Endothelial cell of hepatic sinusoid (primary cell): ENCODE measurements at regions not wholly inside any gene's neighbourhood (a gene's known extent, or its start where the extent isn't known, plus 50 kb on each side); places are given as distances from the start of the nearest gene placed in this dataset.
"Not testable (repeated sequence)": the region's sequence is repeated elsewhere in the genome, so short reads cannot be mapped to it uniquely, and the experiment has no call there.

Source experiments
- in situ Hi-C: cut with HindIII; loops from 2 replicates; pipeline ENCODE4 v1.10.0; 2017; ENCODE audit warnings: low sequenced_read_pairs

GRCh38 chr14:38367922-38368321, 112.0 kb upstream of the CLEC14A start:
- in situ Hi-C loops, result loop anchor here (5.0 kb wide), 1 partner anchor 51 kb away; no protein-coding TSS in a partner anchor

GRCh38 chr14:38366374-38366773, 110.5 kb upstream of the CLEC14A start:
- in situ Hi-C loops, result loop anchor here (5.0 kb wide), 1 partner anchor 49 kb away; no protein-coding TSS in a partner anchor

- in situ Hi-C loops, result no loop called here
These were observed 107.3 kb upstream of the CLEC14A start for GRCh38 chr14:38363217-38363616.

- in situ Hi-C loops, result no loop called here
These were observed 101.7 kb upstream of the CLEC14A start for GRCh38 chr14:38357557-38357956.

- in situ Hi-C loops, result not testable (repeated sequence)
These were observed 99.6 kb upstream of the CLEC14A start for GRCh38 chr14:38355473-38355872.

- in situ Hi-C loops, result no loop called here
These were observed 94.2 kb upstream of the CLEC14A start for GRCh38 chr14:38350102-38350501.

- in situ Hi-C loops, result no loop called here
These were observed 86.9 kb upstream of the CLEC14A start for GRCh38 chr14:38342803-38343202.

- in situ Hi-C loops, result no loop called here
These were observed 83.8 kb upstream of the CLEC14A start for GRCh38 chr14:38339696-38340095.

- in situ Hi-C loops, result no loop called here
These were observed 80.4 kb upstream of the CLEC14A start for GRCh38 chr14:38336298-38336697.

GRCh38 chr14:38330275-38330674, 74.4 kb upstream of the CLEC14A start:
- in situ Hi-C loops, result no loop called here

- in situ Hi-C loops, result no loop called here
These were observed 73.4 kb upstream of the CLEC14A start for GRCh38 chr14:38329246-38329645.

GRCh38 chr14:38316922-38317321, 61.0 kb upstream of the CLEC14A start:
- in situ Hi-C loops, result loop anchor here (5.0 kb wide), 1 partner anchor 50 kb away; no protein-coding TSS in a partner anchor

GRCh38 chr14:38311655-38312054, 55.8 kb upstream of the CLEC14A start:
- in situ Hi-C loops, result no loop called here

GRCh38 chr14:38310420-38310995, 54.6 kb upstream of the CLEC14A start:
- in situ Hi-C loops, result no loop called here

GRCh38 chr14:38309522-38310277, 53.8 kb upstream of the CLEC14A start:
- in situ Hi-C loops, result no loop called here
